Retina (tissue), 1 donor: ENCODE measurements at regions not wholly inside any gene's neighbourhood (a gene's known extent, or its start where the extent isn't known, plus 50 kb on each side); places are given as distances from the start of the nearest gene placed in this dataset.

ENCODE experiments used
- DNase-seq: peaks from one replicate; pipeline ENCODE4 v3.0.0-alpha.2; 2016

DNA sequence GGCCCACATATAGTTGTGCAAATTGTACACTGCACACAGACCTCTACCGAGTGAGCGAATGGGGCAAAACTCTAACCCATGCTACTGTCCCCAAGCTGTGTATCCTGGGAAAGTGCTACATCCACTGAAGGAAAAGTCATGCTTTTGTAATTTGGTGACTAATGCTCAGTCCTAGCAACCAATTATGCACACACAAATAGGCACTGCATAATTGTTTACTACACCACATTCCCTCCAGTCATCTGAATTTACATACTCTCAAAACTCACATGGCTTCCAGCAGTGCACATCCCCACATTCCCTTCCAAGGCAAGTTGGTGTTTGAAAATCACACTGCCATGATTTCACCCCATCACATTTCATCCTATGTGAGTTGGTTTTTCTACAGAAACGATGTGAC is 125.9 kb upstream of the OSMR start:
- DNase-seq, result no peak

DNA sequence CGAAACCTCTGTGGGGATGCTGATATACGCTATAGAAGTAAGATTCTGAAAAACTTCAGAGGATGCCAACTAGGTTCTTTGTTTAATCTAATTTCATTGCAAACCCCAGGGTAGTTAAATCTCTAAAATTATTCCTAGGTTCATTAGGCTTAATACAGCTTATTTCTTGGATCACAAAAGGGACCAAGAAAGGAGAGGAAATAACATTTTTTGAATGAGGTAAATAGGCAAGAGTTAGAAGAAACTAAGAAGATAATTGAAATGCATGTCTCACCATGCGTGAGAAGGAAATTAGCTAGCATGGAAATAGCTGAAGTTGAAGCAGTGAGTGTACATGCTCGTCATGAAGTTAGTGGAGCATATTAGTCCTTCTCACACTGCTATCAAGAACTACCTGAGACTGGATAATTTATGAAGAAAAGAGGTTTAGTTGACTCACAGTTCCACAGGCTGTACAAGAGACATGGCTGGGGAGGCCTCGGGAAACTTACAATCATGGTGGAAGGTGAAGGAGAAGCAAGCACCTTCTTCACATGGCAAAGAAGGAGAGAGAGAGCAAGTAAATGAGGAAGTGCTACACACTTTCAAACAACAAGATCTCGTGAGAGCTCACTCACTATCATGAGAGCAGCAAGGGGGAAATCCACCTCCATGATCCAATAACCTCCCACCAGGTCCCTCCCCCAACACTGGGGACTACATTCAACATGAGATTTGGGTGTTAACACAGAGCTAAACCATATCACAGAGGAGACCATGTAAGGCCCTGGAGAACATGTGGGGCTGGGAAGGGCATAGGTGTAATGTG is 125.1 kb upstream of the OSMR start:
- DNase-seq, result no peak

DNA sequence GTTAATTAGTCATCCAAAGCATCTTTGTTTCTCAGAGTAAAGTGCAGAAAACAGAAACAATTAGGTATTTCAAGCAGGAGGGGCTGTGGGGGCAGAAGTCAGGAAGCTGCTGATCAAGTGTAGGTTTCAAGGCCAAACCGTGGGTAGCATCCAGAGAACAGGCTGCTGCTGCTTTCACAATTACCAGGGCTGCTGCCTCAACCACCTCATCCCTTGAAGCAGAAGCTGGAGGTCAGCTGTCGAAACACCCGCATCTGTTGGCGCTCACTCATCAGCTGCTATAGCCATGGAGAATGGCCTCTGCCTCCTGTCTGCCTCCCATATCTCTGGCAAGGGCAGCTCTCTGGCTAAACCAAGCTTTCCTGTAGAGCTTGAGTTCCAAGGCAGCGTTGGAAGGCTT is 122.9 kb upstream of the OSMR start:
- DNase-seq, result no peak

DNA sequence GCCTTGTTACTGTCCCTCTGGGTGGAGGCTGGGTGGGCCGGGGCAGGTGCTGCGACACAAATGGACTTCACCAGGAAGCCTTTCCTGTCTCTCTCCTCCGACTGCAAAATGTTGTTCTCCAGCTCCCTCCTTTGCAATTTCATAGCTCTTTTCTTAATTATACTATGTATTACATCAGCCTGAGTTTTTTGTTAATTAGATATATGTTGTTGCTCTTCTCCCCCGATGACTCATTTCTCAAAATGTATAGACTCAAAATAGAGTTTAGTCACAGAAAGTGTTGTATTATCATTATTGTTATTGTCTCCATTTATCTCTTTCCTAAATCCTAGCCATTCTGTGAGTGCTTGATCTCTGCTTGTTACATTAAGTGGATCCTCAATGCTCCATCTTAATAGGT is 122.4 kb upstream of the OSMR start:
- no peak for DNase-seq

DNA sequence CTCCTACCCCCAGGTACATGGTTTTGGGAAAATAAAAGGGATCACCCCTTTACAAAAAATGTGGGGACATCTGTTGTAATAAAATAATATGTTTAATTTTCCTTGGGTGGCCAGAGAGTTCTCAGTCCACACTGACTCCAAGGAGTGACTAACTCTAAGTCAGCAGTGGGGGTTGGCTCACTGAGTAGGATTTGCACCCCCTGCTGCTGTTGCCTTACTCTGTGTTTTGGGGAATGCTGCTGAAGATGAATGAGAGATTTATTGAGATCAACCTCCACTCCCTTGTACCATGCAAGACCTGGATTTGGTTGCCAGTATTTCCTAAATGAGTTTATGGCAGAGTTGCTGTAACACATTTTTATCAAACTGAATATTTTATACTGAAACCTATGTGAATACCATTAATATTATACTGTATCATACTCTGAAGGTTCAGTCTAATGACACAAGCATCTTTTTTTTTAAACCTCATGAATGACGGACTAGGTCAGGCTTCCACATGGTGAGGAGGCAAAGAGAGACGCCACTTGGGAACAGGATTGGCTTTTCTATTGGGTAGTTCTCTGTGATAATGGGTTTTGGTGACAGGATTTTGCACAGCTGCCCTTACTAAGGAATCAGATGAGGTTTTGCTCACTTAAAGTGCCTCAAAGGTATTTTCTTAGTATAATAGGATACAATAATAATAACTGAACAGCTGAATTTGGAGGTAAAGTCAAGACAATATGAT is 121.3 kb upstream of the OSMR start:
- DNase-seq, result no peak

DNA sequence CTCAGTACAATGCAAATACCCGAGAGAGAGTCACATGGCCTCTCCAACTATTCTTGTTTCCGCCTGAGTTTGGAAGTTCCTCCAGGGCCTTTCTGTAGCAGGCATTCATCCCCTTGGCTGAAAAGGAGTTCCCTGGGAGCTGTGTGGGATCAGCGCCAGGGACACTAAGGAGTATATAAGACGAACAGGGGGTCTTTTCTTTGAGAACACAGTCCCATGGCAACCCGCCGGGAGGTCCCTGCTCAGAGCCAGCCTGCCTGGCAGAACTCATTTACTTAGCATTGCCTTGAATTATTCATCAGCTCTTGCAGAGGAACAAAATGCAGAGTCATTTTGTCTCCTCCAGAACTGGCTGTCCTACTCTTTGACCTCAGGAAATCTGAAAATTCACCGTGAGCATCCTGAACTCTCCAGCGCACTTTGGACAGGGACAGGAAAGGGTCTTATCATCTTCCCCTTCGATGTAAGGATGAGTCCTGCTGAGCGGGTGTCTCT is 120.4 kb upstream of the OSMR start:
- peak; percentile 36 for DNase-seq

DNA sequence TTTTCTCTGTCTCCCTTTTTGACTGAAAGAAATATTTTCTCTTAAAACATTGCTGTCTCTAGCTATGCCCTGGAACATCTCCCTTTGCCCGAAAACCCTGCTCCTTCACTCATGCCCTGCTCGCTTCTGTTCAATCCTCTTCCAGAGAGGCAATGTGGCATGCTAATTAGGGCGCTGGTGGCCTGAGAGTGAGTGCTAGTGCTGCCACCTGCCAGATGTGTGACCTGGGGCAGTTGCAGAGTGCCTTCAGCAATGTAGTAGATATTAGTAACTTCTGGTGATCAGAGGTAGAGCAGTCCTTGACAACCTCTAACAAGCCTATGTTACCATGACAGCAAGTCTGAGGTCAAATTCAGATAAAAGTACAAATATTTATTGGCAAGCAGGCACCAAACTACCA is 119.5 kb upstream of the OSMR start:
- no peak for DNase-seq

DNA sequence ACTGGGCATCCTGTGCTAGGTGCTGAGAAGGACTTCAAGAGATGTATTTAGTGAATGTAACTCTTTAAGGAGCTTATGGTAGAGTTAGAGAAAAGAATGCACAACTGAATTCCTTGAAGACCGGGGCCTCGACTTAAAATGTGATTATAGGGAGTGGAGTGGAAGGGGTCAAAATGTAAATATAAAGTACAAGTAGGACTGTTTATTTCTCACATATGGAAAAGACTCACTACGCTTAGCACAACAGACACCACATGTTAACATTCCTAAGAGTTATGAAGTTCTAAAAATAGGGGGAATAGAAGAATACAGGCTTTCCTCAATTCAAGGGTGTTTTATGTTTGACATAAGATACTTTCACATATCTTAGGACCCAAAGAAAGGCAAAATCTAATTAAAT is 117.8 kb upstream of the OSMR start:
- DNase-seq, result no peak

DNA sequence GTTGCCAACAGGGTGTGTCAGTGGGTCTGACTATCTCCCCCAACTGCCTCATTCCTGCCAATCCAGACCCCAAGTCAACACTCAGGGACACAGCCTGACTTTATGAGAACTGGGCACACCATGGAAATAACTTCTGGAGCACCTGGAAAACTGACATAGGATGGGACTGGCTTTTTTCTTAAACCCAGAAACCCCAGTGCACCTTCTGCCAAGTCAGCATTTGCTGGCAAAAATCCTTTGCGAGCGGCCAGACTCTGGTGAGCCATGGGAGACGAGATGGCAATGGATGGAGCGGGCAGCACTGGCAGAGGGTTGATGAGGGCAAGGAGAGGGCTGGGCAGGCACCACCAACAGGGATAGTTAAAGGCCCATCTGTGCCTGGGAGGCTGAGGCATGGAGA is 114.4 kb upstream of the OSMR start:
- DNase-seq, result no peak

DNA sequence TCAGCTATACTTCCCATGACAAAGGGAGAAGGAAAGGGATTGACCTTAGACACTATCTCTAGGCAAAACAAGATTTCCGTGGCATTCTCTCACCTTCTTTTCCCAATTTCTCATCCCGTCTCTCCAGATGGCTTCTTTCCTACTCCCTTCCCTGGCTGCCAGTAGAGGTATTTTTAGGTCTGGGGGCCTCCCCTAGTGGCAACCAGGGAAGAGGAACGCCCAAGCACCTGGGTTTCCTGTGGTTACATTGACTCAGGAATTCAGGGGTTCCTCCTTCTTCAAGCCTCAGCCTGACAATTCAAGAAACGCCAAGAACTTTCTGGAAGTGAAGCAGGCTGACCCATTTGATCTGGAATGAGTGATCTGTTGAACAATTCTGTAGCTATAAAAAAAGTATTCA is 111.5 kb upstream of the OSMR start:
- DNase-seq, result no peak

DNA sequence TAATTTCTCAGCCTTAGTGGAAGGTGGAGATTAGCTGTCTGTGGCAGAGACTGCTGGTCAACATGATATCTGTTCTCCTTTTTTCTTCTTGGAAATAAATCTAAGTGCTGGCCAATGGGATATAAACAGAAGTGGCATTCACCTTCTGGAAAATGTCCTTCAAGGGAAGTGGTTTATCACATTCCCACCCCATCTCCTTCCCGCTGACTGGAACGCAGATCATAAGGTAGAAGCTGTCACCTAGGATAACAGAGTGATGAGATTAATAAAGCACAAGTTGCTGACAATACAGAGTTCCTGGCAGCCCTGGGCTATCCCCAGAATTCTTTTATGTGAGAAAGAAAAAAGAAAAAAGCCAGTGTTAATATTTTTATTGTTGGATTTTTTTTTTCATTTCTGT is 109.7 kb upstream of the OSMR start:
- DNase-seq, result no peak

DNA sequence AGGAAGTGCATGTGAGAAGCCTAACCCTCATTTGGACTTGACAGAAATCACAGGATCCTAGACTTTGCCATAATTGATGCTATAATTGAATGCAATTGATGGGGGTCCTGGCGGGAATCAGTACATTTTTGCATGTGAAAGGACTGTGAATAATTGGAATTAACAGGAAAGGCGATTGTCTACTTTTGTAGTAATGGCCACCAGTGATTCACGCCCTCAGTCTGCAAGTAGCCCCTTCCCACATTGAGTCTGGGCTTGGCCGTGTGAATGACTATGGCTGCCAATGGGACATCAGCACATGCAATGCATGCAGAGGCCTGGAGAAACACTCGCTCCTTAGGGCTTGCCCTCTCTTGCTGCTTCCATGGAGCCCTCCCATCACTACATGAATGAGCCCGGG is 107.8 kb upstream of the OSMR start:
- DNase-seq, result no peak

DNA sequence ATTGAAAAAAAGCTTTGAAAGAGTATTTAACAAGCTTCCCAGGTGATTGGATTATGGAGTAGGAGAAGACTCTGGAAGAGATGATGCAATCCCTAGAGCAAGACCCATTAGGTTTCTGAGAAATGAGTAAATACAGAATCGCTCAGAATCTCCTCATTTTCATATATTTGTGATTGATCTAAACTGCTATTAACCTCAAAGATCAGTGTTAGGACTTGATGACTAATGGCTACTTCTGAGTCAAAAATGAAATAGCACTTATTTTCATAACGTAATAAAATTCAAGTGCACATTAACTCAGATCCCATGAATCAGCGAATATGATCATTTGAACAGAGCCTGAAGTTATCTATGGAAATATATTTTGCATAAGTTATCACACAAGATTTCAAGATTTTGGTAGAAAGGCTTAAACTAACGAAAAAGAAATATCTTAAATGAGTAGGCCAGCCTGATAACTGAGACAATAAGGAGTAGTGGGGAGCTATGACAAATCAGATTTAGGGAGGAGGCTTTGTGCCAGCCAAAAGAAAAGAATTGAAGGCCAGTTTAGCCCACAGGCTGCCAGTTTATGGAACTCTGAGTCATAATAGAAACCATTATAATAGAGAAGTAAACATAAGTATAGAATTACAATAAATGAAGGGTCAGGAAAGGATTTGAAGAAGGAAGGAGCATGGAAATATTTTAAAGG is 106.7 kb upstream of the OSMR start:
- DNase-seq, result no peak

DNA sequence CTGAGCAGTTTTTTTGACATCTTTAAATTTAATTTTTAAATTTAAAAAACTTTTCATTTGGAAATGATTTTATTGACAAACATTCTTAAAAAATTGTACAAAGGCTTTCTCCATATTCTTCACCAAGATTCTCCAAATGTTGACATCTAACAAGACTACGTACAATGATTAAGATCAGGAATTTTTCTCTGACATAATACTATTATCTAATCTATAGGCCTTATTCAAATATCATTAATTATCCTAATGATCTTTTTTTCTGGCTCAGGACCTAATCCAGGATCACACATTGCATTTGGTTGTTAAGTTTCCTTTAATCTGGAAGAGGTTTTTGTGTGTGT is 106.1 kb upstream of the OSMR start:
- DNase-seq, result no peak

DNA sequence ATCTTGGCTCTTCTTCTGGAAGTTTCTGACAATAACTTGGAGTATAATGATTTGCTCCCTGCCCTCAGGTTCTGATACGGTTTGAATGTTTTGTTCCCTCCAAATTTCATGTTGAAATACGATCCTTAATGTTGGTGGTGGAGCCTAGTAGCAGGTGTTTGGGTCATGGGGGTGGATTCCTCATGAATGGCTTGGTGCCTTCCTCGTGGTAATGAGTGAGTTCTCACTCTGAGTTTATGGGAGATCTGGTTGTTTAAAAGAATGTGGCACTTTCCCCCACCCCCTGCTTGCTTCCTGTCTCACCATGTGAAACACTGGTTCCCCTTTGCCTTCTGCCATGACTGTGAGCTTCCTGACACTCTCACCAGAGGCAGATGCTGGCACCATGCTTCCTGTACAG is 103.0 kb upstream of the OSMR start:
- DNase-seq, result no peak

DNA sequence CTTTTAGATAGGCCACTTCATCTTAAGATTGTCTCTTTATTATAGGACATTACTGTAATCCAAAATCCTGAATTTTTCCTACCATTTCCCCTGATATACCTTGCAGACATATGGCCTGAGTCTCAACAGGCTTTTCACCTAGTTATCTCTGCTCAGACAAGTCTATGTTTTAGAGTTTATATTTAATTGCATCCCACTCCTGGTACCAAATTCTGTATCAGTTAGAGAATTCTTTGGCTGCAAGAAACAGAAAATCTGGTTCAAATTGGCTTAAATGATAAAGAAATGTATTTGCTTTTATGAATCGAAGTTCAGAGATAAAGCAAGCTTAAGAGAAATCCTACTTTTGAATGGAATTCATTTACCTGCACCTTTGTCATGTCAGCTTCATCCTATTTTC is 102.2 kb upstream of the OSMR start:
- no peak for DNase-seq

DNA sequence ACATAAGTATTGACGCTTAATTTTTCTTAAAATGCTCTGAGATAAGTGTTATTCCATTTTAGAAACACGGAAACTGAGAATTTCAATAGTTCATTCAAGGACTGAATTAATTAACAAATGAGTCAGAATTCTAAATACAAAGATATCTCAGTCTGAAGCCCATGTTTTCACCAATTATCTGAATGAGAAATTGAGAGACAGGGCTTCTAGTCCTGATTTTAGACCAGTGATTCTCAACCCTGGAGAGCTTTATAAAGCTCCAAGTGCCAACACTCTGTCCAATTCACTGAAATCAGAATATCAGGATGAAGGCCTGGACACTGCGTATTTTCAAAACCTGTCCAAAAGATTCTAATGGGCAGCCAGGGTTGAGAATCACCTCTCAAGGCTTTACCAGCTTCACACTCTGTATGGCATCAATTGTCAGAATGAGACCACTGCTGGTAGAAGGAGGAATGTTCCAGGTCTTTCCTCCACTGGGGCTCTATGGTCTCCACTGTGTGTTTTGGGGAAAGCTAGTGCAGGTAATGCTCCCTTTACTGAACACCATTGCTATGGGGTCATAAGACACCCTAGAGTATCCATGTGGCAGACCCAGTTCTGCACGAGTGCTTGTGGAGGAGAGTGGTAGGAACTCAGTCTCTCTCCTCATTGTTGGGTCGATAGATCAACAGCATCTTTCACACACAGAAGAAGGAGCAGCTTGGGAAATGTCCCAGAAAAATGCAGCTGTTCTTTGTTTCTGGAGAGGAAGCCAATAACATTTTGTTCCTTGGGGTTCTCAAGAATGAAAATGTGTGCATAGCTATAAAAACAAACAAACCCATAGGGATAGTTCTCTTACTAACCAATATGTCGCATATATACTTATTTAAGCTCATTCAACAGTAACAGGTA is 99.7 kb upstream of the OSMR start:
- no peak for DNase-seq

DNA sequence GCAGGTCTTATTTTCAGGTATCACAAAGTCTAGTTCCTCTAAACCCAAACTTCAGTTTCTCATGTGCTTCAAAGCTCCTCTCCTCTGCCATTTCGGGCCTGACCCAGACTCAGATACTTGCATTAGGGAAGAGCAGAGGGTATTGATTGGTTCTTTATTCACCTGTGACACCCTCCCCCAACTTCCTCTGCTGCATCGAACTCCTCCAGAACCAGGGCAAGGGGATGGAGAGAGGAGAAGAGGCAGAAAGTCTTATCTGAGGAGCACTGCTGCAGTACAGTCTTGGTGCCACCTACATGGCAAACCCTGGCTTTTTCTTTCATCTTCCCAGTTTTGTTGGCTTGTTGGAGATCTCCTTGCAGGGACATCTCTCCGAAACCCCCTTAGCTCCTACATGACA is 96.0 kb upstream of the OSMR start:
- DNase-seq, result no peak

DNA sequence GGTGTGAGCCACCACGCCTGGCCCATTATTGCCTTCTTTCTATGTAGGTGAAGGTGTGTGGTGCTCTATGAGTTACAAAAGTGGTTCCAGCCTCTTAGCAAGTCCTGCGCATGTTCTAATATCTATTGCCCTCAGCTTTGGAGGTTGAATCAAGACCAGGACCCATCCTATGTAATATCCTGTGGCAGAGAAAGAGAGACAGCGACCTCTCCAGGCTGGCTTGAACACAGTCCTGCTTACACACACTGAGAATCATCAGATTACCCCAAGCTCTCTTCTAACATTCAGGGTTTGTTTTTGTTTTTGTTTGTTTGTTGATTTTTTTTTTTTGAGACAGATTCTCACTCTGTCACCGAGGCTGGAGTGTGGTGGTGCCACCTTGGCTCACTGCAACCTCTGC is 94.7 kb upstream of the OSMR start:
- no peak for DNase-seq

DNA sequence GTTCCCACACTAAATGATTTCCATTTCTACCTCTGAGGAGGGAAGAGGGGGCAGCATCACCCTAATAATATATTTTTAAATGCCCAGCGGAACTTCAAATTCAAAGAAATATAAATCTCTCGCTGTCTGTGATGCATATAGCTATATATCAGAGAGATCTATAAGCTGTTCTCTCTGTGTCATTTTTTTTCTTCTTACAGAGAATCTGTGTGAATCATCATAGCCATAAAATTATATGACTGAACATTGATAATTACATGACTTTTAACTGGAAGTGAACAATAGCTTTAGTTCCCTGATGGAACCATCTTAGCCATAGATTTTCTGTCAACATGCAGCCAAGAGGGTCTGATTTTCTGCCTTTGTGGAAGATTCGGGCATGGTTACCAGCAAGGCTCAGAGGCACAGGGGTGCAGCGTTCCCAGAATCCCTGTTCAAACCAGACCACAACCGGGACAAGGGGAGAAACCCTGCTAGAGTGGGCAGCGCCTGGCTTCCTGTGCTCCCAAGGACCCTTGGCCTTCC is 93.7 kb upstream of the OSMR start:
- no peak for DNase-seq

DNA sequence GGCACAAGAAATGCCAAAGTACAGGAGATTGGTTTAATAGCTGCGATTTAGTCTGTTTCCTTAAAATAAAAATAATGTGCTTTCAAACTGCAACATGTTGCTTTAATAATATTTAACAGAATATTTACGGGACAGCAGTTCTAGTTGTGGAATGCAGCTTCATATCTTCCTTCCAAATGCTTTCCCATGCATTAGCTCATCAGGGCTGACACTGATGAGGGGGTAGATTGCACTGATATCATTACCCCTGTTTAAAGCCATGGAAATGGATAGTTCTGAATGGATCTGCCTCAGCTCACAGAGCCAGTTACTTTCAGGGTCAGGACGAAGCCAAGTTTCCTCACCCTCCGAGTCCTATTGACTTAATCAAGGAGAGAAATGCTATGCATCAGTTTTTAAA is 93.2 kb upstream of the OSMR start:
- no peak for DNase-seq

DNA sequence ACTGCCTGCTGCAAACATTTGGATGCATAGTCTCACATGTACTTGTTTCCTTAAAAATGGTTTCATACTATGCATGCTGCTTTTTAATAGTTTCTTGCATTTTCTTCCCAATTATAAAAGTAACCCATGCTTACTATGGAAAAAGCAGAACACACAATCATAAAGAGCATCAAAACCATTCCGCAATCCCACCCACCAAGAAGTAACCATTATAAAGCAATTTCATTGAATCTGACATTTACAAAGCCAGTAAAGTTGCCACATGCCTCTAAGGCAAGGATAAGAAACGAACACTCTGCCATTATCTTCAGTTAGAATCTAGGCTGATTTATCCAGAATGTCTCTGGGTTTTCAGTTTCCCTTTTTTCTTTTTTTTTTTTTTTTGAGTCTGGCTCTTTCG is 92.7 kb upstream of the OSMR start:
- DNase-seq, result no peak

DNA sequence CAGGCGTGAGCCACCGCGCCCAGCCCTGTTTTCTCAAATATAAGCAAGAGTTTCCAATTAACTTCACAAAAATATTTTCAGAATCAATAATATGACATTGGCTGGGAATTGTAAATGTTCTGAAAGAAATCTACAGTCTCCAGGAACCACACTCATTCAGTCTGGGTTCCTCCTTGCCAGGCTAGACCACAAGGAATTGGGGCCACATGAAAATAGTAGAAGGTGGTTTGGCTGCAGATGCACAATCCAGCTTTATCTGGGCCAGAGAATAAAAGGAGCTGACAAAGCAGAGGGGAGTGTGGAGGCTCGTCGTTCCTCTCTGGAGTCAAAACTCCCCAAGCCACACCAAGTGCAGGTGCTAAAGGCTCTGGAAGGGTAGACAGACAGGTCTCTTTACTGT is 92.0 kb upstream of the OSMR start:
- no peak for DNase-seq
